HG03378 (cell line): ENCODE measurements at regions not wholly inside any gene's neighbourhood (a gene's known extent, or its start where the extent isn't known, plus 50 kb on each side); places are given as distances from the start of the nearest gene placed in this dataset.

Experiments used
- ATAC-seq: cut with Tn5 transposase; IDR thresholded peaks from one replicate; pipeline ENCODE4 v1.9.1; 2021; ENCODE audit warnings: mild to moderate bottlenecking, moderate library complexity; ENCODE audit not compliant: unreplicated experiment

GRCh38 chr3:164608554-164609276, 469.6 kb downstream of the SI start:
- ATAC-seq: no peak

GRCh38 chr3:164604687-164605086, 473.6 kb downstream of the SI start:
- no peak for ATAC-seq

GRCh38 chr3:164577667-164578210, 500.6 kb downstream of the SI start:
- no peak for ATAC-seq

GRCh38 chr3:164572436-164572835, 505.9 kb downstream of the SI start:
- ATAC-seq: no peak

- ATAC-seq: no peak
Observed at GRCh38 chr3:164550857-164551256, 527.4 kb downstream of the SI start.

GRCh38 chr3:164539215-164539614, 539.1 kb downstream of the SI start:
- no peak for ATAC-seq

GRCh38 chr3:164537485-164537884, 540.8 kb downstream of the SI start:
- ATAC-seq: no peak

- no peak for ATAC-seq
Observed at GRCh38 chr3:164533275-164533674, 545.0 kb downstream of the SI start.

GRCh38 chr3:164526250-164526649, 552.0 kb downstream of the SI start:
- no peak for ATAC-seq

- no peak for ATAC-seq
Observed at GRCh38 chr3:164524201-164524600, 554.1 kb downstream of the SI start.

GRCh38 chr3:164522073-164522763, 556.1 kb downstream of the SI start:
- ATAC-seq: no peak

GRCh38 chr3:164521644-164522043, 556.7 kb downstream of the SI start:
- no peak for ATAC-seq

- no peak for ATAC-seq
Observed at GRCh38 chr3:164521139-164521538, 557.2 kb downstream of the SI start.

- ATAC-seq: no peak
Observed at GRCh38 chr3:164515256-164515655, 563.0 kb downstream of the SI start.

GRCh38 chr3:164514576-164514975, 563.7 kb downstream of the SI start:
- no peak for ATAC-seq

GRCh38 chr3:164507886-164508285, 570.4 kb downstream of the SI start:
- no peak for ATAC-seq

GRCh38 chr3:164498917-164499316, 579.4 kb downstream of the SI start:
- no peak for ATAC-seq

GRCh38 chr3:164488893-164489292, 589.4 kb downstream of the SI start:
- no peak for ATAC-seq

- no peak for ATAC-seq
Observed at GRCh38 chr3:164486150-164486549, 592.1 kb downstream of the SI start.

GRCh38 chr3:164479978-164480377, 598.3 kb downstream of the SI start:
- ATAC-seq: no peak

- no peak for ATAC-seq
Observed at GRCh38 chr3:164479406-164479805, 598.9 kb downstream of the SI start.

- no peak for ATAC-seq
Observed at GRCh38 chr3:164478323-164478722, 600.0 kb downstream of the SI start.
